ENCODE measurements at regions not wholly inside any gene's neighbourhood (a gene's known extent, or its start where the extent isn't known, plus 50 kb on each side); places are given as distances from the start of the nearest gene placed in this dataset.

GRCh38 chr2:161063946-161064306 lies 96.3 kb upstream of the TANK start:
- TF ChIP-seq ZNF8 (CRISPR knock-in tag; IDR thresholded peaks at IDR 0.05): no peak
- TF ChIP-seq BACH2 (CRISPR knock-in tag; IDR thresholded peaks at IDR 0.05; ENCODE audit: borderline replicate concordance): no peak
- TF ChIP-seq ISL1 (CRISPR knock-in tag; IDR thresholded peaks at IDR 0.05): no peak
- no peak for TF ChIP-seq ZNF70 (CRISPR knock-in tag; IDR thresholded peaks at IDR 0.05)
- TF ChIP-seq GLIS3 (CRISPR knock-in tag; IDR thresholded peaks at IDR 0.05): no peak
- no peak for TF ChIP-seq PPARA (CRISPR knock-in tag; IDR thresholded peaks at IDR 0.05; ENCODE audit: borderline replicate concordance)
- no peak for TF ChIP-seq ZFP30 (CRISPR knock-in tag; IDR thresholded peaks at IDR 0.05)
- no peak for TF ChIP-seq ZC3H10 (CRISPR knock-in tag; IDR thresholded peaks at IDR 0.05)
- no peak for TF ChIP-seq RARB (CRISPR knock-in tag; IDR thresholded peaks at IDR 0.05)
- TF ChIP-seq CSDC2 (CRISPR knock-in tag; IDR thresholded peaks at IDR 0.05): no peak
- TF ChIP-seq TOX (CRISPR knock-in tag; IDR thresholded peaks at IDR 0.05; ENCODE audit: borderline replicate concordance): no peak
- no peak for TF ChIP-seq CSRNP3 (CRISPR knock-in tag; IDR thresholded peaks at IDR 0.05)
- no peak for TF ChIP-seq POU6F1 (CRISPR knock-in tag; IDR thresholded peaks at IDR 0.05; ENCODE audit: borderline replicate concordance, low read depth)
- no peak for TF ChIP-seq ZNF565 (CRISPR knock-in tag; conservative IDR thresholded peaks at IDR 0.05; ENCODE audit: low read depth)
- no peak for TF ChIP-seq ZFP3 (CRISPR knock-in tag; IDR thresholded peaks at IDR 0.05)
- no peak for TF ChIP-seq TSHZ2 (CRISPR knock-in tag; IDR thresholded peaks at IDR 0.05)
- no peak for TF ChIP-seq TCF4 (CRISPR knock-in tag; IDR thresholded peaks at IDR 0.05; ENCODE audit: borderline replicate concordance)
- ATAC-seq: peak; percentile 58

- no peak for ATAC-seq
- no peak for TF ChIP-seq POU6F1 (CRISPR knock-in tag; IDR thresholded peaks at IDR 0.05; ENCODE audit: borderline replicate concordance, low read depth)
- no peak for TF ChIP-seq ZNF8 (CRISPR knock-in tag; IDR thresholded peaks at IDR 0.05)
- TF ChIP-seq TCF4 (CRISPR knock-in tag; IDR thresholded peaks at IDR 0.05; ENCODE audit: borderline replicate concordance): no peak
- TF ChIP-seq TOX (CRISPR knock-in tag; IDR thresholded peaks at IDR 0.05; ENCODE audit: borderline replicate concordance): no peak
- no peak for TF ChIP-seq CSRNP3 (CRISPR knock-in tag; IDR thresholded peaks at IDR 0.05)
- TF ChIP-seq ZC3H10 (CRISPR knock-in tag; IDR thresholded peaks at IDR 0.05): no peak
- no peak for TF ChIP-seq SNAI2 (CRISPR knock-in tag; IDR thresholded peaks at IDR 0.05)
These were observed 92.3 kb upstream of the TANK start for GRCh38 chr2:161067846-161068350.

- no peak for ATAC-seq
- TF ChIP-seq ESRRG (CRISPR knock-in tag; IDR thresholded peaks at IDR 0.05) (no peak), BACH2 (CRISPR knock-in tag; IDR thresholded peaks at IDR 0.05; ENCODE audit: borderline replicate concordance) (no peak), TSHZ2 (CRISPR knock-in tag; IDR thresholded peaks at IDR 0.05) (no peak), ZNF70 (CRISPR knock-in tag; IDR thresholded peaks at IDR 0.05) (no peak), CSRNP3 (CRISPR knock-in tag; IDR thresholded peaks at IDR 0.05) (no peak), GLIS3 (CRISPR knock-in tag; IDR thresholded peaks at IDR 0.05) (no peak), ZFP3 (CRISPR knock-in tag; IDR thresholded peaks at IDR 0.05) (no peak), PATZ1 (CRISPR knock-in tag; IDR thresholded peaks at IDR 0.05; ENCODE audit: borderline replicate concordance) (no peak), ZNF8 (CRISPR knock-in tag; IDR thresholded peaks at IDR 0.05) (no peak), RARB (CRISPR knock-in tag; IDR thresholded peaks at IDR 0.05) (no peak), ZNF565 (CRISPR knock-in tag; conservative IDR thresholded peaks at IDR 0.05; ENCODE audit: low read depth) (no peak), PPARA (CRISPR knock-in tag; IDR thresholded peaks at IDR 0.05; ENCODE audit: borderline replicate concordance) (no peak), TOX (CRISPR knock-in tag; IDR thresholded peaks at IDR 0.05; ENCODE audit: borderline replicate concordance) (no peak)
These were observed 91.6 kb upstream of the TANK start for GRCh38 chr2:161068670-161069069.

All from SK-N-SH treated with all-trans-retinoic acid at 6 μM for 48 hours (cell line).